NCI-H2171 treated with DMSO at 0.1 percent for 48 hours (cell line): ENCODE measurements at regions not wholly inside any gene's neighbourhood (a gene's known extent, or its start where the extent isn't known, plus 50 kb on each side); places are given as distances from the start of the nearest gene placed in this dataset.
"Not testable (repeated sequence)": the region's sequence is repeated elsewhere in the genome, so short reads cannot be mapped to it uniquely, and the experiment has no call there.

Experiments
- DNase-seq: peaks from one replicate; lab custom pipeline; 2025; lab: John Stamatoyannopoulos, UW

DNA sequence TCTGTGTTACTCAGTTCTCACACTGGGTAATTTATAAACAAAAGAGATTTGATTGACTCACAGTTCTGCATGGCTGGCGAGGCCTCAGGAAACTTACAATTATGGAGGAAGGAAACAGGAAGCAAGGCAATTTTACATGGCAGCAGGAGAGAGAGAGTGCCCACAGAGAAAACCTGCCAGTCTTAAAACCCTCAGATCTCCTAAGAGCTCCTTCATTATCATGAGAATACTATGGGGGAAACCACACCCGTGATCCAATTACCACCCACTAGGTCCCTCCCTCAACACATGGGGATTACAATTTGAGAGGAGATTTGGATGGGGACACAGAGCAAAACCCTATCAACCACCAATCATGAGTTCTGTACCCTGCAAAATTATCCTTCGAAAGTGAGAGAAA is 1180.8 kb downstream of the JRKL start:
- DNase-seq, result no peak

DNA sequence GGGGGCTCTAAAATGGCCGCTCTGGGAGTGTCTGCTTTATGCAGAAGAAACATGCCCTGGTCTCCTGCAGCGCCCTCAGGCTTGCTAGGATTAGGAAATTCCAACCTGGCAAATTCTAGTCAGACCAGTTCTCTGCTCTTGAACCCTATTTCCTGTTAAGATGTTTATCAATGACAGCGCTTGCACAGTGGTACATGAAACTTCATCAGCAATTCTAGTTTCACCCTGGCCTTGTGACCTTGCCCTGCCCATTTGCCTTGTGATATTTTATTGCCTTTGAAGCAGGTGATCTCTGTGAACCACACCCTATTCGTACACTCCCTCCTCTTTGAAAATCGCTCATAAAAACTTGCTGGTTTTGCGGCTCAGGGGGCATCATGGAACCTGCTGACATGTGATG is 1184.0 kb downstream of the JRKL start:
- not testable (repeated sequence) for DNase-seq

DNA sequence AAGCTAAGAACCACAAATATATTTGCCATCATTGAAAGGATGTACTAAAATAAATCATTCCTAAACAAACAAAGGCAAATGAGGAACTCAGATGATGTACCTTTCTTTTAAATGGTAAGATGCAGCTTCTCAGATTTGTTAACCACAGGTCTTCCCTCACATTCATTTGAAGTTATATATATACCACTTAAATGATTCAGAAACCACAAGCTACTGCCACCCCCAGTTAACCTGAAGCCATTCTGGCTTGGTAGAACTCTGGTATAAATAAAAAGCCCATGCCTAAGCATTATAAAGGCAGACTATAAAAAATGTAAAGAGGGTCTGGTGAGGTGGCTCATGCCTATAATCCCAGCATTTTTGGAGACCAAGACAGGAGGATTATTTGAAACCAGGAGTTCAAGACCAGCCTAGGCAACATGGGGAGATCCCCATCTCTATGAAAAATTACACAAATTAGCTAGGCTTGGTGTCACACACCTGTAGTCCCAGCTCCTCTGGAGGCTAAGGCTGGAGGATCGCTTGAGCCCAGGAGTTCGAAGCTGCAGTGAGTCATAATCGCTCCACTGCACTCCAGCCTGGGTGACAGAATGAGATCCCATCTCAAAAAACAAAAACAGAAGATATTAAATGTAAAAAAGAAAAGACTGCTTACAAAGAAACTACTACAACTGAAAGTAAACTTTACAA is 1185.3 kb downstream of the JRKL start:
- DNase-seq, result no peak

DNA sequence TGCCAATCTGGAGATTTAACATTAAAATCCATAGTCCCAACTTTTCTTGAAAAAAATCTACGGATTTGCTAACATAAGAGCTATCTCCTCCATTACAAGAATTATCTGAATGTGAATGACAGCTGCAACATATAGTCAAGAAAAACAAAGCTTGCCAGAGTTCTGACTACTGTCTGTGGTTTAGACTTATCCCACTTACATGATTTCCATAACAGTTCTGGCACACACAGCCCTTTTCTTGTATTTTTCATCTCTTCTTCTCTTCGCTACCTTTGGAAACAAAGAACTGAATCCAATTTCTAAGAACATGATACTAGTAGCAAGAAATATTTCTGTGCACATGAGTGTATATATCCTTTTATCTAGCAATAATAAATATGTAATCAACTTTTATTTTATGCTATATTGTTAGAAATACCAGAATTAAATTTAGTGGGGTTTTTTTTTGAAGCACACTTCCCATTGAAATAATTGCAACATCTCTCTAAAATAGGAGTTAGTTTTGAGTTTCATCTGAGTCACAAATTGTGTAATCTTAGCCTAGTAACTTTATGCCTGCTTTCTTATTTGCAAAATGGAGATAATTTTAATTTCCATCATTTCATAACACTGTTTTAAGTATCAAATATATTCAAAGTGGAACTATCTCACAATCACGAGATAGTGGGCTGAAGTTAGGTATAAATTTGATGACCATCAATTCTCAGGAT is 1217.6 kb downstream of the JRKL start:
- DNase-seq, result no peak

DNA sequence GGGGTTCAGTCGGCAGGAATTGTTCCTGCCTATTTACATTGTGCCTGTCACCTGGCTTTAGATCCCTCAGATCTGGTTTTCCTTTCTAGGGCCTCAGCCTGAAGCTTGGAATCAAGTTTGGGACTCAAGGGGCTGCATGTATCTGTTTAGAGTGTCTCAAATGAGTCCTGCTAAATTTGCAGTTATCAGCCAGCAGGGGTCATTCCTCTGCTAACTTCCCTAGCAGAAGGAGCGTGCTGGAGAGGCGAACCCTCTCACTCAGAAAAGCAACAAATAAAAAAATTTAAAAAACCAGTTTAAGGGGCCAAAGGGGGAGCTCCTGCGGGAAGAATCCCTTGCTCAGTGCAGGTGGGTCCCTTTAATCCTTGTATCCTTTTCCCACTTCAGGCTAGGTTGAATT is 1220.2 kb downstream of the JRKL start:
- DNase-seq, result no peak

DNA sequence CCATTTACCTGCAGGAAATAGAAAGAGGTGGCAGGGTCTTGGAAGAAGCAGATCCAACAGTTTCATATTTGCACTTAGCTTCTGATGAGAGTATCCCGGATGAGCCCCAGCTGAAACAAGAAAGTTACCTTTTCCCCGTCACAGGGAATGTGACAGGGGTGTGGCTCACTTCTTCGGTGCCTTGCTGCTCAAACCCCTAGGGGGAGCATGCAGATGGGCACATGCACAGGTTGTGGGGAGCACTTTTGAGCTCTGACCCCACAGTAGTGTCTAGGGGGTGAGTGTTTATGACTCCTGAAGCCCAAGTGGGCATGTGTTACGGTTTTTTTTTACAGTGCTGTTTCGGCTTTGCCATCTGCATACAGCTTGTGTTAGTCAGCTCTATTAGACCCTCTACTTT is 1221.0 kb downstream of the JRKL start:
- DNase-seq, result no peak

DNA sequence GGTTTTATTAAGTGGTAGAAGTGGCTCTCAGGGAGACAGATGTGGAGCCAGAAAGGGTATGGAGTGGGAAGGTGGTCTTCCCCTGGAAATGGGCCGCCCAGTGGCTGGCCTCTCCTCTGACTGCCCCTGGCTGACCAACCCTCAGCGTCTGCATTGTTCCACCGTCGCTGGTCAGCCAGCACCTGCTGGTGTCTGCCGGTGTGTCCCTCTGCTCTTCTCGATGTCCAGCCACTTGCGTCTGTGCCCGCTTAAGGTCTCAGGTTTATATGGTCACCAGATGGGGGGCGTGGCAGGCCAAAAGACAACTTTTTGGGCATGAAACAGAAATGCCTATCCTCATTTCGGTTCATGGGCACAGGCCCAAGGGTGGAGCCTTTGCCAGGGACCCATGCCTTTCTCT is 1221.5 kb downstream of the JRKL start:
- no peak for DNase-seq

DNA sequence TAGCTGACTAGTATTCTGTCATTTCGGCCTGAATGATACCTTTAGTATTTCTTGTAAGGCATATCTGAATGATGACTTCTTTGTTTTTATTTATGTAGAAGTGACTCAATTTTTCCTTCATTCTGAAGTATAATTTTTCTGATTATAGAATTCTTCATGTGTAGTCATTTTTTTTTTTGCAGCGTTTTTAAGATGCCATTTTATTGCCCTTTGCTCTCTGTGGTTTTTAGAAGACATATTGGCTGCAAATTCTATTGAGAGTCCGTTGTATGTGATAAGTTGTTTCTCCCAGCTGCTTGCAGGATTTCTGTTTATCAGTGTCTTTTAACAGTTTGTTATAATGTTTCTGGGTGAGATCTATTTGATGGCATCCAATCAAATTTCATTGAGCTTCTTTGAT is 1224.8 kb downstream of the JRKL start:
- no peak for DNase-seq

DNA sequence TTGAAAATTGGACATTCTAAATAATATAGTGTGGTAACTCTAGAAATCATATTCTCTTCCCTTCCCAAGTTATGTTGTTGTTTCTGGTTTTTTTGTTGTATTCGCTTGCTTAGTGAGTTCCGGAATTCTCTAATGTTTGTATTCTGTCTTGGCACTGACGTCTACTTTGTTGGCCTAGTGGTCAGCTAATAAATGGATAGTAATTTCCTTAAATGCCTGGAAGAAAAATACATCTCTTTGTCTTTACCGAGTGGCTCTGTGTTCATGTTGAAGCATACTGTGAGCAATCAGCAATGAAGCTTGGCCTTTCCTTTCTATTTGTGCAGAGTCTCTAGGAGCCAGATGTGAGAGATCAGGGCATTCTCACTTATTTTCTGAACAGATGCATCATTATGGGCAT is 1225.7 kb downstream of the JRKL start:
- no peak for DNase-seq

DNA sequence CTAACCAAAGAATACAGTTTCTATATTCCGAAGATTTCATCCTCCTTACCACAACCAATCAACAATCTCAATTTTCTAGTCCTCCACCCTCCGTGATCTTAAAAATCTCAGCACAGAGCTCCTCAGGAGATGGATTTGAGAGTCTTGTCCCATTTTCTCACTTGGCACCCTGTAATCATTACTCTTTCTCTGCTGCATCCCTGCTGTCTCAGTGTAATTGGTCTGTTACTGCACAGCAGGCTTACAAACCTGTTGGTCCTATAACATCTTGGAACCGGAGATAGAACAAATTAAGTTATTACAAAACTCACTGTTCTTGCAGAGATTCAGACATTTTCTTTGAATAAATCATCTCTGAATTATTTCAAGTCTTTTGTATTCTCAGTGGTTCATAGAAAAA is 1227.2 kb downstream of the JRKL start:
- DNase-seq, result no peak

DNA sequence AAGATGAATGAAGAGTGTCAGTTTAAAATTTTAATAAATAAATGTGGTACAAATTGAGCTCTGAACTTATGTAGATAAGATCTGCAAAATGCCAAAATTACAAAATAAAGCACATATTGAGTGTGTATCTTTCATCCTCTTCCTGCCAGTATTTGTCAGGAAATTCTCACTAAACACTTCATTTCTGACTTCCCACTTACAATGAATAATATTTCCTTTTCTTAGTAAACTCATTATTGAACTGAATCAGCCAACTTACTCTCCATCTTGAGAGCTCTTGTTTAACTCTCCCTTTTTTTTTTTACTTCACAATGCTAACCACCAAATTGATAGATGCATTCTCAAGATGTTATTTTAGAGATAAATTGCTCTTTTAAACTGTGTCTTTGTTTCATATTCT is 1230.2 kb downstream of the JRKL start:
- DNase-seq, result no peak

DNA sequence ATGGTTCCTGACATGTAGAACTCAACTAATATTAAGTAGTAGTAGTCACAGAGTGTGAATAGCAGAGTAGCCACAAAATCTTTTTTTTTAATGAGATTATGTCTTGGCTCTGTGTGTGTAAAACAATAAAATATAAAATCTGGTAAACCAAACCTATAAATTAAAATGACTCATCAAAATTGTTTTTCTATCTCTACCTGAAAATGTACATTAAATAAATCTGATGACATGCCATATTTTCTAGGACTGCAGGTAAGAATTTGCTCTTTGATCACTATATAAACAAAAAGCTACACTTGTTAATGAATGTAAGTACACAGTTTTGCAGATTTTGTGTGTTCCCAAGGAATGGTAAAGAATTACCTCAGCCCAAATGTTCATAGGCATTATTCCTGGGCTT is 1231.5 kb downstream of the JRKL start:
- DNase-seq, result no peak

DNA sequence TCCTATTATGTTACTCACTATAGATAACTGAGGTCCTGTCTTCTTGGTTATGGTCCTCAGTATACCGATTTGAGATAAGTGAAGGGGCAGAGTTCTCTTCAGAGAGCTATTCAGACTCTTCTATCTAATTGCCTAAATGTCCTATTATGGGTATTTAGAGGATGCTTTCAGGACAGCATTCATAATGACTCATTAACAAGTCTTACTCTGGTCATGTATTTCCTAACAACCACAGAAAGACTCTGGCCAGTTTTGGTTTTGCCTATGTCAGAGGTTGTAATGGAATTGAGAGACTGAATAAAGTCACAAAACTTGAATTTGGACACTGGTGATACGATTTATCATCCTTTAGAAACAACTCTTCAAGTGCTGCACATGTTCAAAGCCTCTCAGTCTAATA is 1233.0 kb downstream of the JRKL start:
- no peak for DNase-seq

DNA sequence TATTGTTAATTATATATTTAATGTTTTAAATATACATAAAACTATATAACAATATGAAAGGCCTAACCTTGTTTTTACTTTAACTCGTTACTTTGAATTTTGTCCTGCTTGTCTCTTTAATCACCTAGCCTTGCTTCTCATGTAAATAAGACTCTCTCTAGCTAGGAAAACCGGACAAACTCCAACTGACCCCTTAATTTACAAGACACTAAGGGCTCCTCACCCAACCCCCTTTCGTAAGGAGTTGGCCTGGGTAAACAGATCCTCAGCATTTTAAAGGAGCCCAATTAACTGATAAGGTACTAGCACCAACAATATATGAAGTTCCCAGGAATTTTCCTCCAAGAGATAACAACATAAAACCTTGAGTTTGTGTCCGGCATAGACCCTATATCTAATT is 1246.9 kb downstream of the JRKL start:
- DNase-seq, result not testable (repeated sequence)

DNA sequence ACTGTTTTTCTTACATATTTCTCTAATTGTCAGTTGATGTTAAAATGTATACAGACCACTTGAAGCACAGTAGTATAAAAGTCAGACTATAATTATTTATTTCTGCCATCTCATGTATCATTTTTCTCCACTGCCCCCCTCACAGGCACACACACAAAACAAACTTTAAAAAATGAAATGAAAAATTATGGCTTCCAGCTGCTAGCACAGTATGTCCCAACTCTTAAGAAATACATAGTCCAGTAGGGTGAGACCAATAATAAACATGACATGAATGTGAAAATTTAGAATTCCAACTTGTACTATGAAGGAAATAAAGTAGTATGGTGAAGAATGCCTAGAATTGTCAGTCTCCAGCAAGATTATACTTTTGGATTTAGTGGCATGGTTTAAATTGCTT is 1247.9 kb downstream of the JRKL start:
- DNase-seq, result no peak

DNA sequence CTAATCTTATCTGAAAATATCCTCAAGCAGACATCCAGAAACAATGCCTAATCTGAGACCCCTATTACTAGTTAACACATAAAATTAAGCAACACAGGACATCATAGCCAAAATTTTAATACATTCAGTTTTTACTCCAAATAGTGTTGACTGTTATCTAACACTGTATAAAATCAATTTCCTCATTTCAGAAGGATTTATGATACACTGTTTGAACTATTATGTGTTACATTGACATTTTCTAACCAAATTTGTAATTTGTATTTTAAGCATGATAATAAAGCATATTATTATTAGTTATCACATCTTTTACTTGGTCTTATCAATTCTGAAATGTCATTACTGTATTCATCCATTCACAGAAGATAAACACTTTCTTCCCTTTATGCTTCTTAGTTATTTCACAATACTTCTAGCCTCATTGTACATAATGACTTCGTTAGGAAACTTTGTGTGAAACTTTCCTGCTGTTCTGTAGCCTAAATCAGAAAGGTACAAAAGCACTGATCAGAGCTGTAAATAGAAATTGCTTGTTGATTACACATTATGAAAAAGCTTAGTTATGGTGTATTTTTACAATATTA is 1248.9 kb downstream of the JRKL start:
- no peak for DNase-seq

DNA sequence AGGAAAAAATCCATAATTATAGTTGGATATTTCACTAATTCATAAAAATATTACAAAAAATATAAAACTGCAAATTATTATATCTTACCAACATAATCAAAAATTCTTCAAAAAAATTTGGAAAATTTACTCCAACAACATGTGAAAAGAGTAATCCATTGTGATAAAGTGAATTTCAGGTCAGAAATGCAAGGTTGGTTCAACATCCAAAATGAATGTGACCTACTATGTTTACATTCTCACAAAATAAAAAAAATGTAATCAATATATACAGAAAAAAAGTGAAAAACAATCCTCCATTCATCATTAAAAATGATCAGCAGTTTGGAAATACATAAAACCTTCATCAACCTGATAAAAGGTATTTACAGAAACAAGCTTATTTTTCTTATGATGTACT is 1252.2 kb downstream of the JRKL start:
- DNase-seq, result no peak

DNA sequence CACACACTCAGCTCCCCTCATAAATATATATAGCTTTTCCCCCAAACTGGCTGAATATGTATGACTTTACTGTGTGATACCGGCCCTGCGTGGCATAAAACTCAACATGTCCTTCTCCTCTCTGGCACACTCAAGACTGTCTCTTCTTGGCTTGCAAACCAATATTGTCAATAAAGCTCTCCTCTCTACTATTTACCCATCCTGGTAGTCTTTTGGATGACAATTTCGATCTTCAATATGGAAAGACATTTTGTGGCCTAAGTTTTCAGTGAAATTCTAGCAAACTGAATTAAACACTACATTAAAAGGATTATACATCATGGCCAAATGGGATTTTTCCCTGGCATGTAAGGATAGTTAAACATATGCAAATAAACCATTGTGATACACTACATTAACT is 1255.9 kb downstream of the JRKL start:
- no peak for DNase-seq

DNA sequence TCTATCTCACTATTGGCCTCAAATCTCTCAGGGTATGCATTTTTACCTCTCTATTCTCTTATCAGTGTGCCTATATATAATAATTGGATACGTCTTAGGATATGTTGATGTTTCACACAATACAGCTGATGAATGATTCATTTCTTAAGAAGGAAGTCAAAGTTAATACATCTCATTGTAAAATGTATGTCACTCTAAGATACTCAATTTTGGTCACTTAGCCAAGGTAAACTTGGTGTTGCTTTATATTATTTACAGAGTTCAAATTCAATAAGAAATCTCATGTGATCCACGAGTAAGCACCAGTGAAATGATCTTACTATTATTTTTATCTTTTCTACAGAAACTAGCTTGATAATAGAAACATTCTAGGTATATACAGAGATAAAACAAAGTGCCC is 1266.5 kb downstream of the JRKL start:
- DNase-seq, result no peak

DNA sequence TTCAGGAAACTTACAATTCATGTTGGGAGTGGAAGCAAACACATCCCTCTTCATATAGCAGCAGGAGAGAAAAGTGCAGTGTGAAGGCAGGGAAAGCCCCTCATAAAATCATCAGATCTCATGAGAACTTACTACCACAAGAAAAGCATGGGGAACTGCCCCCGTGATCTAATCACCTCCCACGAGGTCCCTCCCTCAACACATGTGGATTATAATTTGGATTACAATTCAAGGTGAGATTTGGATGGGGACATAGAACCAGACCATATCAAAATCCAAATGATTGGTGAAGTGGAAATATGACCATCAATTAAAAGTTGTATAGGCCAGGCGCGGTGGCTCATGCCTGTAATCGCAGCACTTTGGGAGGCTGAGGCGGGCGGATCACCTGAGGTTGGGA is 1268.0 kb downstream of the JRKL start:
- DNase-seq, result no peak

DNA sequence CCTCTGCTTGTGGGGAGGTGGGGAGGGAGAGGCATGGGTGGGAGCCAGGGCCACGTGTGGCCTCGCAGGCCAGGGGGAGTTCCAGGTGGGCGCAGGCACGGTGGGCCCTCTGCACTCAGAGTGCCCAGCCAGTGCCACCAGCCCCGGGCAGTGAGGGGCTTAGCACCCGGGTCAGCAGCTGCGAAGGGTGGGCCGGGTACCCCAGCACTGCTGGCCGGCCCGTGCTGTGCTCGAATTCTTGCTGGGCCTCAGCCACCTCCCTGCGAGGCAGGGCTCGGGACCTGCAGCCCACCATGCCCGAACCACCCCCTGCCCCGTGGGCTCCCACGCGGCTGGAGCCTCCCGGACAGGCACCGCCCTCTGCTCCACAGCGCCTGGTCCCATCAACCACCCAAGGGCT is 1277.2 kb downstream of the JRKL start:
- no peak for DNase-seq

DNA sequence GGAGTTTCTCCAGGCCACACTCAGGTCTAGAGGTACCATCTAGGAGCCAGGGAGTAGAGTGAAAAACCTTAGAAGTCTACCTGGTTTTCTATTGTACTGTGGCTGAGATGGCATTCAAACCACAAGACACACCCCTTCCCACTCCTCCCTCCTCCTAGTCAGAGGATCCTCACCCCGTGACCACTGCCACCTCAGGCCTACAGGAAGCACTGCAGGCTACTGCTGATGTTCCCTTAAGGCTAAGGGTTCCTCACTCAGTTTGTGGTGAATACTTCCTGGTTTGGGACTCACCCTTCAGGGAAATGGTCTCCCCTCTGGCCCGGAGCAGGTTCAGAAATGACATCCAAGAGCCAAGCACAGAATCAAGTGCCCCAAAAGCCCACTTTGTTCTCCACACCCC is 1293.9 kb downstream of the JRKL start:
- no peak for DNase-seq
